Fibroblast of villous mesenchyme (primary cell): ENCODE measurements at regions not wholly inside any gene's neighbourhood (a gene's known extent, or its start where the extent isn't known, plus 50 kb on each side); places are given as distances from the start of the nearest gene placed in this dataset.

ENCODE experiments used
- DNase-seq: peaks from one replicate; pipeline ENCODE4 v3.0.0-alpha.2; 2010; ENCODE audit warnings: low read depth
- H3K4me3 ChIP-seq: 2 replicates; pipeline ENCODE4 v1.5.1; 2011; ENCODE audit warnings: low read depth, mild to moderate bottlenecking, low read length
- TF ChIP-seq, protein P1 (sequence below): IDR thresholded peaks from 2 replicates; pipeline ENCODE4 v1.5.1; 2012; ENCODE audit warnings: low read depth, mild to moderate bottlenecking, low read length; ENCODE audit not compliant: insufficient read depth

DNA sequence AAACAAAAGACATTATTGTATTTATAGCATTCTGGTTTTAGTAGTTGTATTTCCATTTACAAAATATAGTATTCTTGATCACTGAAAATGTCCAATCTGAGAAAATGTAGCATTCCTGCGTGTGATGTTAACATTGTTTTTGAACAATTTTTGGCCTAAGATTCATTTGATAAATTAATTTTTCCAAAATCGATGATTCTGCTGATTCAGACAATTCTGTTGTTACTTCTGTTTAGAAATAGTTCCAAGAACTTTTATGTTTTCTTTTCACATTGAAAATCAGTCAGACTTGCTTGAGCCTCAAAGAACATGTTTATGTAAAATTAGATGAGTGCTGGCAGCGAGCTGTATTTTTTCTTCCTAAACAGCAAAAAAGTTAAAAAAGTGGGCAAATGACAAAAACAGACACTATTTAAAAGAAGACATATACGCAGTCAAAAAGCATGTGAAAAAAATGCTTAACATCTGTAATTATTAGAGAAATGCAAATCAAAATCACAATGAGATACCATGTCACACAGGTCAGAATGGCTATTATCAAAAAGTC, 804.5 kb upstream of the MIR17HG start:
- TF ChIP-seq, protein P1, sequence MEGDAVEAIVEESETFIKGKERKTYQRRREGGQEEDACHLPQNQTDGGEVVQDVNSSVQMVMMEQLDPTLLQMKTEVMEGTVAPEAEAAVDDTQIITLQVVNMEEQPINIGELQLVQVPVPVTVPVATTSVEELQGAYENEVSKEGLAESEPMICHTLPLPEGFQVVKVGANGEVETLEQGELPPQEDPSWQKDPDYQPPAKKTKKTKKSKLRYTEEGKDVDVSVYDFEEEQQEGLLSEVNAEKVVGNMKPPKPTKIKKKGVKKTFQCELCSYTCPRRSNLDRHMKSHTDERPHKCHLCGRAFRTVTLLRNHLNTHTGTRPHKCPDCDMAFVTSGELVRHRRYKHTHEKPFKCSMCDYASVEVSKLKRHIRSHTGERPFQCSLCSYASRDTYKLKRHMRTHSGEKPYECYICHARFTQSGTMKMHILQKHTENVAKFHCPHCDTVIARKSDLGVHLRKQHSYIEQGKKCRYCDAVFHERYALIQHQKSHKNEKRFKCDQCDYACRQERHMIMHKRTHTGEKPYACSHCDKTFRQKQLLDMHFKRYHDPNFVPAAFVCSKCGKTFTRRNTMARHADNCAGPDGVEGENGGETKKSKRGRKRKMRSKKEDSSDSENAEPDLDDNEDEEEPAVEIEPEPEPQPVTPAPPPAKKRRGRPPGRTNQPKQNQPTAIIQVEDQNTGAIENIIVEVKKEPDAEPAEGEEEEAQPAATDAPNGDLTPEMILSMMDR = no peak
- no peak for DNase-seq
- no peak overlapping the region for H3K4me3 ChIP-seq

DNA sequence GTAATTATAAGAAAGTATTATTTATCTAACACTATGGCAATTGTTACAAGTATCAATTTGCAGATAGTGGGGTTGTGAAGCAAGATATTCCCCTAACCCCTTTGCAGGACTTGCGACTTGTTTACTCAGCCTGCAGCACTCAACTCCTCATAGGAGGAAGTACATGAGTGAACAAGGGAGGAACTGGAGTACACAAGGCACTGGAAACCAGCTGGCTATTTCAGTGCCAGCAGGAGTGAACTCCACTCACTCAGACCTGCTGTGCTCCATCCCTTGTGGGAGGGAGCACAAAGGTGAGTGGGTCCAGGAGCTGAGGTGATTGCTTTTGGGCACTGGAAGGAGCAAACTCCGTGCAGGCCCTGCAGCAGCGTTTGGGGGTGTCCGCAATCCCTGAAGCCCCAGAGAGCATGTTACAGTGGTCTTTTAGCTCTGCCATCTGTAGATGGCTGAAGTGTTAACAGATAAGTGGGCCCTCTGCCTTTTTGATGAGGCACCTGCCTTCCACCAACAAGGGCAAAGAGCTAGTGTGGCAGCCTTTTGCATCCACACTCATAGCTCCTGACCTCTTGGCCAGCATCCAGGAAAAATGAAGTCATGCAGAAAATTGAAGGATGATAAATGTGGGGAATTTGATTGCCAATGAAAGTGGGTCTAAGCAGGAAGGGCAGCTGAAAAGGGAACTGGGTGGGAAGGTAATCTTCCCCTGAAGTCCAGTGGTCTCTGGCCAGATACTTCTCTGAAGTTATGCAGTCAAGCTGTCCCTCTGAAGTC, 802.2 kb upstream of the MIR17HG start:
- TF ChIP-seq, protein P1 = no peak
- no peak overlapping the region for H3K4me3 ChIP-seq
- DNase-seq = no peak

GRCh38 chr13:90547272-90547790, 800.2 kb upstream of the MIR17HG start:
- TF ChIP-seq, protein P1 = no peak
- DNase-seq = no peak
- H3K4me3 ChIP-seq = no peak overlapping the region

DNA sequence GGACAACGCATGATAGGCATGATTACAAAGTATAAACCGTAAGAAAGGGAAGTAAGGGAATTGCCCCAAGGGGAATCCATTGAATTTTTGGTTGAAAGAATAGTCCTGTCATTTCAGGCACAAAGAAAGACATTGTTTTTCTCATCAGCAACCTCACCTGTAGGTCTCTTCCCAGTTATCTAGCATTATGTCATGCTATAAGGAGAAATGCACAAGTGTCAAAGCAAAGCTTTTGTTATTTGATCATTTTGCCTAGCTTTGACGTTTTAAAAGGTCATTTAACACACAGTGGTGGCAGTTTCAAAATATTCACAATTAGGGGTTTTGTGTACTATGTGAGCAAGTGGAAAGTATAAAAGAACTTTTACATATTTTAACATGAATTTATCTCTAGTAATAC, 796.2 kb upstream of the MIR17HG start:
- TF ChIP-seq, protein P1 = no peak
- no peak for DNase-seq
- H3K4me3 ChIP-seq = no peak overlapping the region

- no peak overlapping the region for H3K4me3 ChIP-seq
- TF ChIP-seq, protein P1 = no peak
- DNase-seq = no peak
Observed at GRCh38 chr13:90552702-90553101, 794.8 kb upstream of the MIR17HG start.

- no peak overlapping the region for H3K4me3 ChIP-seq
- DNase-seq = no peak
- TF ChIP-seq, protein P1 = no peak
Observed at GRCh38 chr13:90553159-90553558, 794.3 kb upstream of the MIR17HG start.
